ENCODE measurements at regions not wholly inside any gene's neighbourhood (a gene's known extent, or its start where the extent isn't known, plus 50 kb on each side); places are given as distances from the start of the nearest gene placed in this dataset.

DNA sequence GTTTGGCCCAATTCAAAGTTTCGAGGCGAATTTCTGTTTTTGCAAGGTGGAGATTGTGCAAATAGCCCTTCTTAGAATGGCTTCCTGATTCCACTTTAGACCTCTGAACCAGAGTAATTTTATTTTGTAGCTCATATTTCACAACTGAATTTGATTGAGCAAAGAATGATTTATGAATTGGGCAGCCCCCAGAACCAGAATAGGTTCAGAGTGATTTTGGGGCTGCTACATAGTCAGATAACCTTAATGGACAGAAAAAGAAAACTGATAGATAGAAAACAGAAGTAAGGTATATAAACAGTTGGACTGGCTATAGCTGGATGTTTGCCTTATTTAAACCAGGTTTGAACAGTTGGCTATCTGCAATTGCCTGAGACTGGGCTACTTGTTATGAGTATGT, 156.6 kb downstream of the YIPF5 start:
- Histone ChIP-seq H3K27ac (ENCODE audit: low read length) (no peak overlapping the region), H3K9me3 (ENCODE audit: control insufficient read depth, low read depth, low read length) (peaks cover 35% of the 10 kb centered on the region), H3K36me3 (ENCODE audit: control insufficient read depth, low read depth, low read length) (no peaks in the 10 kb centered on the region), H3K27me3 (ENCODE audit: control insufficient read depth, insufficient read depth, low read length) (no peaks in the 10 kb centered on the region), H3K9ac (ENCODE audit: low read length) (no peak overlapping the region), H3K4me3 (ENCODE audit: low read length) (no peak overlapping the region), H3K4me1 (ENCODE audit: control insufficient read depth, low read depth, low read length) (peaks cover 13% of the 10 kb centered on the region)

DNA sequence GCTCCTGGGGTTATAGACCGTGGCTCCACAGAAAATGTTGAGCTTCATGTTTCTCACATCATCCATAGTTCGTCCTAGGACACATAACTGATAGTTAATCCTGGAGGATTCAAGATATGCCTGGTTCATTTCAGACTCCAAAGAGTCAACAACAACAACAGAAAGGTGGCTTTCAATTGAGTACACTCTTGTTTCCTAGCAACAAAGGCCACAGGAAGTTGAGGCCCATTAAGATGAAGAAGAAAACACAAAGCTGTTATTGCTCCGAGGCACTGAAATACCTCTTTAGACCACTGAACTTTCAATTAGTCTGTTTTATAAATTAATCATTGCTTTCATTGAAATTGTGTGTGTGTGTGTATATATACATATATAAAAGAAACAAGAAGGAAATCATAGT, 154.5 kb downstream of the YIPF5 start:
- no peaks in the 10 kb centered on the region for H3K27me3 ChIP-seq (ENCODE audit: control insufficient read depth, insufficient read depth, low read length)
- H3K4me3 ChIP-seq (ENCODE audit: low read length): no peak overlapping the region
- H3K27ac ChIP-seq (ENCODE audit: low read length): no peak overlapping the region
- no peak overlapping the region for H3K9ac ChIP-seq (ENCODE audit: low read length)
- H3K4me1 ChIP-seq (ENCODE audit: control insufficient read depth, low read depth, low read length): peaks cover 13% of the 10 kb centered on the region
- peaks cover 19% of the 10 kb centered on the region for H3K9me3 ChIP-seq (ENCODE audit: control insufficient read depth, low read depth, low read length)
- H3K36me3 ChIP-seq (ENCODE audit: control insufficient read depth, low read depth, low read length): no peaks in the 10 kb centered on the region

DNA sequence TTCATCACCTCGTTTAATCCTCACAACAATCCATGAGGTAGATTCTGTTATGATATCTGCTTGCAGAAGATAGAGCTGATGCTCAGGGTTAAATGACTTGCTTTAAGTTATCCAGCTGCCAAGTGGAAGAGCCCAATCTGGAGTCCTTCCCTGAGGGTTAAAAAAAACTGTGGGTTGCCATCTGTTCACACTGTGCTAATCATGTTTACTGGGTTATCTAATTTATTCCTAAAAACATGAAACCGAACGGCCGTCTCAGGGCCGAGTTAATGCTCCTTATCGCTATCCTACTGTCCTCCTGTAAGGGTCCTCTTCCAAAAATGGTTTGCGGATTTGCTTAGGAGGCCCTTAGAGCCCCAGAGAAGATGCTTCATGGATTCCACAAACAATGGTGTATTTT, 153.3 kb downstream of the YIPF5 start:
- peaks cover 12% of the 10 kb centered on the region for H3K9me3 ChIP-seq (ENCODE audit: control insufficient read depth, low read depth, low read length)
- no peaks in the 10 kb centered on the region for H3K36me3 ChIP-seq (ENCODE audit: control insufficient read depth, low read depth, low read length)
- H3K4me3 ChIP-seq (ENCODE audit: low read length): no peak overlapping the region
- no peak overlapping the region for H3K9ac ChIP-seq (ENCODE audit: low read length)
- H3K4me1 ChIP-seq (ENCODE audit: control insufficient read depth, low read depth, low read length): peaks cover 9% of the 10 kb centered on the region
- no peaks in the 10 kb centered on the region for H3K27me3 ChIP-seq (ENCODE audit: control insufficient read depth, insufficient read depth, low read length)
- no peak overlapping the region for H3K27ac ChIP-seq (ENCODE audit: low read length)

DNA sequence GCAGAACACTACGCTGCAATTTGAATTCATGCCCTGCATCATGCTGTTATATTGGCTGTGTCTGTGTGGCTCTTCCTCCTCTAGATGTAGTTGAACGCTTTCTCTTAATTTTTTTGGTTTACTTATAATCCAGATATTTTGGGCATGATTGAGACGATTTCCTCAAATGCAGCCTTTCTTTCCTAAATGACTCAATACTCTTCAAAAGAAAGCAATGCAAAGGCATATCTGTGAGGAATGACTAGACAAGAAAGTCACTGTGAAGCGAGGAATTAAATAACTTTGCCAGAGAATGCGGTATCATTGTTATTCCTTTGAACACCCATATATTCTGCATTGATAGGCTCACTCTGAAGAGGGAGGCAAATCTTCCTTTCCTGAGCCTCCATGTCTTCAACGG, 152.8 kb downstream of the YIPF5 start:
- H3K9ac ChIP-seq (ENCODE audit: low read length): no peak overlapping the region
- peaks cover 9% of the 10 kb centered on the region for H3K4me1 ChIP-seq (ENCODE audit: control insufficient read depth, low read depth, low read length)
- H3K27ac ChIP-seq (ENCODE audit: low read length): no peak overlapping the region
- H3K27me3 ChIP-seq (ENCODE audit: control insufficient read depth, insufficient read depth, low read length): no peaks in the 10 kb centered on the region
- H3K9me3 ChIP-seq (ENCODE audit: control insufficient read depth, low read depth, low read length): peaks cover 12% of the 10 kb centered on the region
- no peak overlapping the region for H3K4me3 ChIP-seq (ENCODE audit: low read length)
- no peaks in the 10 kb centered on the region for H3K36me3 ChIP-seq (ENCODE audit: control insufficient read depth, low read depth, low read length)

DNA sequence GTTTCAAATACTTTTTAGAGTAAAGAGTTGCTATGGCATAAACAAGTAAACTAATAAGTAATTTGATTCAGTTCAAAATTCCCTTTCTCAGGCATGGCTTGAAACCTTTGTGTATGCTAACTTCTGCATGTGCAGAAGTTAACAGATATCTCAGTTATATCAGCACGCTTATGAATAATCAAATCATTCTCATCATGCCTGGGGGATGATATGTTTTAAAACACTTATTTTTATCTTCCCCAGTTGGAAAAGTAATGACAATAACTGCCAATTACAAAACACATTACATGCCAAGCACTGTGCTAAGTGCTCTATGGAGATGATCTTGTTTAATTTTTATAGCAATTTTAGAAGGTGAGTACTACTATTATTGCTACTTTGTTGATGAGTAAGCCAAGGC, 146.4 kb downstream of the YIPF5 start:
- Histone ChIP-seq H3K9me3 (ENCODE audit: control insufficient read depth, low read depth, low read length) (no peaks in the 10 kb centered on the region), H3K4me3 (ENCODE audit: low read length) (no peak overlapping the region), H3K27ac (ENCODE audit: low read length) (no peak overlapping the region), H3K9ac (ENCODE audit: low read length) (no peak overlapping the region), H3K27me3 (ENCODE audit: control insufficient read depth, insufficient read depth, low read length) (no peaks in the 10 kb centered on the region), H3K4me1 (ENCODE audit: control insufficient read depth, low read depth, low read length) (no peaks in the 10 kb centered on the region), H3K36me3 (ENCODE audit: control insufficient read depth, low read depth, low read length) (no peaks in the 10 kb centered on the region)

DNA sequence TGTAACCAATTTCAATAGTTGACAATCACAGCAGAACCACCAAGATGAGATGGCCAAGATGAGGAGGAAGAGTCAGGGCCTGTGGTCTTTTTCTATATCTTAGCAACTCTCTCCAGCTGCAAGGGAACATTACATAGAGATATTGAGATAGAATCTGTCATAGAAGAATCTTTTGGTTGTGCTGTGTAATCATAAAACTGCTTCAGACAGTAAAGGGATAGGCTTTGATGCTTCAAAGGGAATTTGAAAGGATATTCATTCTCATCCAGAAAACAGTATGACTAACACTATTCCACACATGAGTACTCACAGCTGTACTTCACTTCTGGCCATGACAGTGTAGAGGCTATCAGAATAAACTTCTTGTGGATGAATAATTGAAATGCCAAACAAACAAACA, 145.9 kb downstream of the YIPF5 start:
- no peaks in the 10 kb centered on the region for H3K4me1 ChIP-seq (ENCODE audit: control insufficient read depth, low read depth, low read length)

DNA sequence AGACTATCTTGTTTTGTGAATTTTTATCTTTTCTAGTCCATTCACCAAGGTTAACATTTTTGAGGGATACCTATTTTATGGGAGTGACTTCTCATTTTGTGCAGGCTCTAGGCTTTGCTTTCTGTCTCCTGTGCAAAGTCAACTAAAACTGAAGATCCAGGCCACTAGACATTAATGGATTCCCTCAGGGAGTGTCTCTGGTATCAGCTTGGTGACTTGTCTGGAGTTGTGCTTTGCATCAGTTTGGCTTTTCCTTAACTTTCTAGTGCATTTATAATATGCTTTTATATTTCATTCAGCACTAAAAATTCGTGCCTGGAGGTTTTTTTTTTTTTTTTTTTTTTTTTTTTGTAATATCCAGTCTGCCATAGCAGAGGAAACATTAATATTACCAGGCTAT, 144.2 kb downstream of the YIPF5 start:
- Histone ChIP-seq H3K9me3 (ENCODE audit: control insufficient read depth, low read depth, low read length) (no peaks in the 10 kb centered on the region), H3K27me3 (ENCODE audit: control insufficient read depth, insufficient read depth, low read length) (no peaks in the 10 kb centered on the region), H3K4me3 (ENCODE audit: low read length) (no peak overlapping the region), H3K4me1 (ENCODE audit: control insufficient read depth, low read depth, low read length) (no peaks in the 10 kb centered on the region), H3K9ac (ENCODE audit: low read length) (no peak overlapping the region), H3K27ac (ENCODE audit: low read length) (no peak overlapping the region), H3K36me3 (ENCODE audit: control insufficient read depth, low read depth, low read length) (no peaks in the 10 kb centered on the region)

More for the DNA sequence above, 145.9 kb downstream of the YIPF5 start:
- H3K9ac ChIP-seq (ENCODE audit: low read length): no peak overlapping the region
- no peaks in the 10 kb centered on the region for H3K9me3 ChIP-seq (ENCODE audit: control insufficient read depth, low read depth, low read length)
- H3K27ac ChIP-seq (ENCODE audit: low read length): no peak overlapping the region
- no peaks in the 10 kb centered on the region for H3K27me3 ChIP-seq (ENCODE audit: control insufficient read depth, insufficient read depth, low read length)
- no peak overlapping the region for H3K4me3 ChIP-seq (ENCODE audit: low read length)
- no peaks in the 10 kb centered on the region for H3K36me3 ChIP-seq (ENCODE audit: control insufficient read depth, low read depth, low read length)

DNA sequence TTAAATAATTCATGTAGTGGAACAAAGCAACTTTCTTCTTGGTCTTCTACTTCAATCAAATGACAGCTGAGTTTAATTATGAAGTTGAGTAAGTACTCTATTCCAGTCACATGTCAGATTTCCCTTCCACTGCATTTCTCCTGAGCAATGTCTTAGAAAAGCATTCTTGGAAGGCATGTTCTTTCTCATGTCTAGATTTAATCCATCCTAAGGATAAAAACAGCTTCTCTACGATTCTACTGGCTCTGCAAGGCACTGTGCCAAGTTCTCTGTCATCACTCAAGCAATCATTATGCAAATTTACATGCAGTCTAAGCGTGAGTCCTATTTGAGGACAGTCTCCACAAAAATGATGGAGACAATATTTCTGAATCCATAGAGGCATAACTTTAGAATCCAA, 142.4 kb downstream of the YIPF5 start:
- H3K9me3 ChIP-seq (ENCODE audit: control insufficient read depth, low read depth, low read length): no peaks in the 10 kb centered on the region
- H3K4me1 ChIP-seq (ENCODE audit: control insufficient read depth, low read depth, low read length): no peaks in the 10 kb centered on the region
- no peaks in the 10 kb centered on the region for H3K27me3 ChIP-seq (ENCODE audit: control insufficient read depth, insufficient read depth, low read length)
- no peaks in the 10 kb centered on the region for H3K36me3 ChIP-seq (ENCODE audit: control insufficient read depth, low read depth, low read length)
- no peak overlapping the region for H3K4me3 ChIP-seq (ENCODE audit: low read length)
- H3K27ac ChIP-seq (ENCODE audit: low read length): no peak overlapping the region
- H3K9ac ChIP-seq (ENCODE audit: low read length): no peak overlapping the region

DNA sequence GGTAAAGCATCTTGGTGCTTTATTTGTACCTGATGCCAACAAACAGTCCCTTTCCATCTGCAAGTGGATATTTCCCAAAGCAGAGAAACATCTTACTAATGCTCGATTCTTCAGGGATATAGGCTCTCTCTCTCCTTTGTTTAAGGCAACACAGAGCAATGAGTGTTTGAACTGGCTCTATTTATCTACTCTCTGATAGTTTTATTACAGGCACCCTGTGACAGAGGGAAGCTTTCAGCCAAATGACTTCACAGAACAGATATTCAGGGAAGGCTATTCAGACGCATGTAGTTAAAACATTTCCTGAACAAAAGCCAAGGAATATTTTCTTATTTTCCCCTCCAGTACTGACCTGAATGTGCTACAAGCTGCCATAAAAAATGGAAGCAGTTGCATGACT, 141.8 kb downstream of the YIPF5 start:
- no peaks in the 10 kb centered on the region for H3K4me1 ChIP-seq (ENCODE audit: control insufficient read depth, low read depth, low read length)
- H3K27me3 ChIP-seq (ENCODE audit: control insufficient read depth, insufficient read depth, low read length): no peaks in the 10 kb centered on the region
- no peaks in the 10 kb centered on the region for H3K36me3 ChIP-seq (ENCODE audit: control insufficient read depth, low read depth, low read length)
- H3K27ac ChIP-seq (ENCODE audit: low read length): no peak overlapping the region
- H3K4me3 ChIP-seq (ENCODE audit: low read length): no peak overlapping the region
- H3K9me3 ChIP-seq (ENCODE audit: control insufficient read depth, low read depth, low read length): no peaks in the 10 kb centered on the region
- no peak overlapping the region for H3K9ac ChIP-seq (ENCODE audit: low read length)

DNA sequence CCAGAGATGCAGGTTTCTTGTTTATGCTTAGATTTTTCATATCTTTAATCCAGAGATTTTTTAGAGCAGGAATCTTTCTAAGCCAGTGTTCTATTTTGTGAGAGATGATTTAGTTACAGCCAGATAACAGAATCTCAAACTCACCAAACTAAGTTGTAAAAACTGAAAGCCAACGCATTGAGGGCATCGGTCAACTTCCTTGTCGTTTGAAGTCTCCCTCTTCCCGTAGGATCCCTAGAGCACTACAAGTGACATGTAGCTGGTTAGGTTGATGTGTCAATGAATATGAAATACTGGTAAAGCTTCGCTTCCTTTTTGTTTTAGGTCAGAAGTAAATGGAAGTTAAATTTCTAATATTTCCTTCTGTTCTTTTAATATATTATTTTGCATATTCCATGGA, 139.6 kb downstream of the YIPF5 start:
- no peaks in the 10 kb centered on the region for H3K36me3 ChIP-seq (ENCODE audit: control insufficient read depth, low read depth, low read length)
- H3K27ac ChIP-seq (ENCODE audit: low read length): no peak overlapping the region
- H3K4me3 ChIP-seq (ENCODE audit: low read length): no peak overlapping the region
- H3K27me3 ChIP-seq (ENCODE audit: control insufficient read depth, insufficient read depth, low read length): no peaks in the 10 kb centered on the region
- no peaks in the 10 kb centered on the region for H3K9me3 ChIP-seq (ENCODE audit: control insufficient read depth, low read depth, low read length)
- no peaks in the 10 kb centered on the region for H3K4me1 ChIP-seq (ENCODE audit: control insufficient read depth, low read depth, low read length)
- no peak overlapping the region for H3K9ac ChIP-seq (ENCODE audit: low read length)

DNA sequence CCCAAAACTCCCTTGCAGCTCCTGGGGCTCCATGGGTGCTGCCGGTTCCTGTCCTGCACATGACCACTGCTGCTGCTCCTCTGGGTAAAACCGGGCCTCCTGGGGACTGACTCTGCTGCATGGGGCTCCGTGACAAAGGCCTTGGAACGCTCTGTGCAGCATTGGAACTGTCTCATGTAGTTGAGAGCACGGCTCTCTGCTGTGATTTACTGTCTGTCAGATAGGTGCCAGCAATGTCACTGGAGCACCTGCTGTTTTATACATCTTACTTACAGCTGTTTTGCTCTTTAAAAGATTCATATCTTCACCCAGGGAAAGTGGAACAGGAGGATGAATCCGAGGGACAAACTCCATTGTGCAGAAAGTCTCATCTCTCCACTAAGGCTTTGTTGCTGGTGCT, 138.1 kb downstream of the YIPF5 start:
- Histone ChIP-seq H3K9me3 (ENCODE audit: control insufficient read depth, low read depth, low read length) (no peaks in the 10 kb centered on the region), H3K27ac (ENCODE audit: low read length) (no peak overlapping the region), H3K27me3 (ENCODE audit: control insufficient read depth, insufficient read depth, low read length) (no peaks in the 10 kb centered on the region), H3K9ac (ENCODE audit: low read length) (no peak overlapping the region), H3K36me3 (ENCODE audit: control insufficient read depth, low read depth, low read length) (no peaks in the 10 kb centered on the region), H3K4me3 (ENCODE audit: low read length) (no peak overlapping the region), H3K4me1 (ENCODE audit: control insufficient read depth, low read depth, low read length) (no peaks in the 10 kb centered on the region)

DNA sequence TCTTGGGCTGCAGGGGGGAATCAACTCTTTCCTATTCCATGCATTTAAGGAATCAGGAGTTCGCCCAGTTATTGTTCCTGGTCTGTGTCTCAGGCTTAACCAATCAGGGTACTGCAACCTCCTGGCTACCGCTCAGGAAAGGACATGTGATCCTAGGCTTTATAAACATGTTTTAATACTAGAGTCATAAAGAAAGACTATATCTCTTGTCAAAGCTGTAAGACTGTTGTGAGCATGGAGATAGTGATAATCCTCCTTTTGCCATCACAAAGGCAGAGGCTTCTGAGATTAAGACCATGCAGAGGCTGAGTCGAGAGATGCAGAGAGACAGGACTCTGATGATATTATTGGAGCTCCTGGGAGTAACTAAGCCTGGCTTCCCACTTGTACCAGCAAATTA, 137.0 kb downstream of the YIPF5 start:
- H3K27ac ChIP-seq (ENCODE audit: low read length): no peak overlapping the region
- no peak overlapping the region for H3K9ac ChIP-seq (ENCODE audit: low read length)
- H3K36me3 ChIP-seq (ENCODE audit: control insufficient read depth, low read depth, low read length): no peaks in the 10 kb centered on the region
- H3K4me1 ChIP-seq (ENCODE audit: control insufficient read depth, low read depth, low read length): no peaks in the 10 kb centered on the region
- no peaks in the 10 kb centered on the region for H3K27me3 ChIP-seq (ENCODE audit: control insufficient read depth, insufficient read depth, low read length)
- no peak overlapping the region for H3K4me3 ChIP-seq (ENCODE audit: low read length)
- H3K9me3 ChIP-seq (ENCODE audit: control insufficient read depth, low read depth, low read length): no peaks in the 10 kb centered on the region

Measured in iPS-18a (cell line).